ENCODE measurements at regions not wholly inside any gene's neighbourhood (a gene's known extent, or its start where the extent isn't known, plus 50 kb on each side); places are given as distances from the start of the nearest gene placed in this dataset.

- no peak for TF ChIP-seq MTA2 (IDR thresholded peaks at IDR 0.05; ENCODE audit: low read depth)
- TF ChIP-seq HMGXB4 (CRISPR knock-in tag; IDR thresholded peaks at IDR 0.05): no peak
These were observed 520.7 kb upstream of the B3GAT1 start for GRCh38 chr11:134932761-134933160.
